ENCODE measurements at regions not wholly inside any gene's neighbourhood (a gene's known extent, or its start where the extent isn't known, plus 50 kb on each side); places are given as distances from the start of the nearest gene placed in this dataset.
"Not testable (repeated sequence)": the region's sequence is repeated elsewhere in the genome, so short reads cannot be mapped to it uniquely, and the experiment has no call there.

GRCh38 chr5:54387031-54387430, 68.5 kb upstream of the HSPB3 start:
- Mint-ChIP-seq H3K27me3 (ENCODE audit: low read depth) (no peaks in the 10 kb centered on the region), H3K9me3 (no peaks in the 10 kb centered on the region), H3K4me3 (no peak overlapping the region), H3K36me3 (ENCODE audit: low read depth) (no peaks in the 10 kb centered on the region), H3K4me1 (peaks cover 47% of the 10 kb centered on the region), H3K27ac (peak overlapping the region in 2 of 3 experiments; percentile 6 to 25)
- TF ChIP-seq CTCF (IDR thresholded peaks at IDR 0.05; ENCODE audit: unreplicated experiment in 3 of 3), result no peak

DNA sequence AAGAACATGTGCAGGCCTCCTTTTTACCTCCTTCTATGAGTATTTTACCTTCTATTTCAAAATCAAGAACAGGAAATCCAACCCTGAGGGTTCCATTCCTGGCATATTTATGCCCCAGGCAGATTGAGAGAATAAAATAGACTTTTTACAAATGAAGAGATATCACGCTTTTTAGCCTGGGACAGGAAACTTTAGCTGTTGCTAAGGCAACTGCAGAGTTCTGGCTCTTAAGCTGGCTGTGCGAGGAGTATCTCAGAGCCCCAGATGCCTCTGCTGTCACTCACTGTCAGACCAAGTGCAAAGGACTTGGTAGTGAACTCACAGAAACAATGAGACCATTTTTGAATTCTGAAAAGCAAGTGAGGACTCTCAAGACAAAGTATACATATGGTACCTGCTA, 69.5 kb upstream of the HSPB3 start:
- no peak overlapping the region for H3K4me3 Mint-ChIP-seq
- H3K36me3 Mint-ChIP-seq (ENCODE audit: low read depth), result no peaks in the 10 kb centered on the region
- H3K9me3 Mint-ChIP-seq, result no peaks in the 10 kb centered on the region
- H3K27me3 Mint-ChIP-seq (ENCODE audit: low read depth), result no peaks in the 10 kb centered on the region
- TF ChIP-seq CTCF (IDR thresholded peaks at IDR 0.05; ENCODE audit: unreplicated experiment in 3 of 3), result no peak
- H3K4me1 Mint-ChIP-seq, result peaks cover 43% of the 10 kb centered on the region
- H3K27ac Mint-ChIP-seq, result peak overlapping the region in 1 of 3 experiments; percentile 44

- Mint-ChIP-seq H3K4me1 (peaks cover 30% of the 10 kb centered on the region), H3K4me3 (no peak overlapping the region), H3K9me3 (peaks cover 7% of the 10 kb centered on the region), H3K36me3 (ENCODE audit: low read depth) (no peaks in the 10 kb centered on the region), H3K27ac (no peak overlapping the region), H3K27me3 (ENCODE audit: low read depth) (no peaks in the 10 kb centered on the region)
- TF ChIP-seq CTCF (IDR thresholded peaks at IDR 0.05; ENCODE audit: unreplicated experiment in 3 of 3), result no peak
These were observed 71.1 kb upstream of the HSPB3 start for GRCh38 chr5:54384356-54384933.

GRCh38 chr5:54383941-54384340, 71.6 kb upstream of the HSPB3 start:
- Mint-ChIP-seq H3K9me3 (peaks cover 11% of the 10 kb centered on the region), H3K27ac (peak overlapping the region in 1 of 3 experiments; percentile 40), H3K27me3 (ENCODE audit: low read depth) (no peaks in the 10 kb centered on the region), H3K4me1 (peaks cover 26% of the 10 kb centered on the region), H3K4me3 (no peak overlapping the region), H3K36me3 (ENCODE audit: low read depth) (no peaks in the 10 kb centered on the region)
- TF ChIP-seq CTCF (IDR thresholded peaks at IDR 0.05; ENCODE audit: unreplicated experiment in 3 of 3), result no peak

DNA sequence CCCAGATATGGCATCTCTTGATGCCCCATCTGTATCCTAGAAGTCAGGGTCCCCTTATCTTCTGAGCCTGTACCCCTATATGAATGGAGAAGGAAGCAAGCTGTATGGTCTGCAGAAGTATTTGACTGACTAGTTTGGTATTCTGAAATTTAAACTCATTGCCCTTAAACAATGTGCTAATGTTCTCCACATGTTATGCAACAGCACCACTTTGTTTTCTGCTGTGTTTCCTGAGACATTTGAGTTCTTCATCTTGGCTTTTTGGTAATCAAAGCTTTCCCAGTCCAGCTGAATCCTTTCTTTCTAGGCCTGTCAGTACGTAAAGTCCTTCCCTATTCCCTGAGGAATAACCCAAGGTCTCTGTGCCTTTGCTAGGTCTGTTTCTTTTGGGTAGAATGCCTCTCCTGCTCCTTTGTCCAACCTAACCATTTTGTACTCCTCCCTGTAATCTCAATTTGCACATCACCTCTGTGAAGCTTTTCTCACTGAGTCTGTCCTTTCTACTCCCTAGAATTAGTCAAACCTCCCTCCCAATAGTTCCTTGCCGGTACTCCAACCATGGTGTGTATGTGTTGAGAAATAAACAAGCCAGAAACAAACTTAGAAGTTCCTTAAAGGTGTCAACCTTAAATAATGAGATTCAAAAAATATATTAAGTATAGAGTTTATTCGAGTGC, 72.1 kb upstream of the HSPB3 start:
- H3K9me3 Mint-ChIP-seq, result peaks cover 12% of the 10 kb centered on the region
- peak overlapping the region in 1 of 3 experiments; percentile 40 for H3K27ac Mint-ChIP-seq
- no peak for TF ChIP-seq CTCF (IDR thresholded peaks at IDR 0.05; ENCODE audit: unreplicated experiment in 3 of 3)
- H3K27me3 Mint-ChIP-seq (ENCODE audit: low read depth), result no peaks in the 10 kb centered on the region
- H3K4me1 Mint-ChIP-seq, result peaks cover 23% of the 10 kb centered on the region
- H3K4me3 Mint-ChIP-seq, result no peak overlapping the region
- H3K36me3 Mint-ChIP-seq (ENCODE audit: low read depth), result no peaks in the 10 kb centered on the region

- H3K36me3 Mint-ChIP-seq (ENCODE audit: low read depth); H3K4me1 Mint-ChIP-seq; H3K27ac Mint-ChIP-seq; H3K27me3 Mint-ChIP-seq (ENCODE audit: low read depth); H3K4me3 Mint-ChIP-seq: not testable (repeated sequence)
- H3K9me3 Mint-ChIP-seq, result peaks cover 18% of the 10 kb centered on the region
These were observed 70.9 kb upstream of the ARL15 start for GRCh38 chr5:54381319-54381718.
